ENCODE measurements at regions not wholly inside any gene's neighbourhood (a gene's known extent, or its start where the extent isn't known, plus 50 kb on each side); places are given as distances from the start of the nearest gene placed in this dataset.

- Histone ChIP-seq H3K4me1 (peaks cover 15% of the 10 kb centered on the region), H3K27ac (no peak overlapping the region), H3K9me3 (no peaks in the 10 kb centered on the region), H3K4me3 (no peak overlapping the region), H3K27me3 (no peaks in the 10 kb centered on the region), H3K36me3 (no peaks in the 10 kb centered on the region)
- intact Hi-C loops (cut with DNase I) = no loop called here
- DNase-seq (ENCODE audit: extremely low spot score in 2 of 2) = no peak
- no peak for TF ChIP-seq POLR2A (IDR thresholded peaks at IDR 0.05)
- TF ChIP-seq, protein P1, sequence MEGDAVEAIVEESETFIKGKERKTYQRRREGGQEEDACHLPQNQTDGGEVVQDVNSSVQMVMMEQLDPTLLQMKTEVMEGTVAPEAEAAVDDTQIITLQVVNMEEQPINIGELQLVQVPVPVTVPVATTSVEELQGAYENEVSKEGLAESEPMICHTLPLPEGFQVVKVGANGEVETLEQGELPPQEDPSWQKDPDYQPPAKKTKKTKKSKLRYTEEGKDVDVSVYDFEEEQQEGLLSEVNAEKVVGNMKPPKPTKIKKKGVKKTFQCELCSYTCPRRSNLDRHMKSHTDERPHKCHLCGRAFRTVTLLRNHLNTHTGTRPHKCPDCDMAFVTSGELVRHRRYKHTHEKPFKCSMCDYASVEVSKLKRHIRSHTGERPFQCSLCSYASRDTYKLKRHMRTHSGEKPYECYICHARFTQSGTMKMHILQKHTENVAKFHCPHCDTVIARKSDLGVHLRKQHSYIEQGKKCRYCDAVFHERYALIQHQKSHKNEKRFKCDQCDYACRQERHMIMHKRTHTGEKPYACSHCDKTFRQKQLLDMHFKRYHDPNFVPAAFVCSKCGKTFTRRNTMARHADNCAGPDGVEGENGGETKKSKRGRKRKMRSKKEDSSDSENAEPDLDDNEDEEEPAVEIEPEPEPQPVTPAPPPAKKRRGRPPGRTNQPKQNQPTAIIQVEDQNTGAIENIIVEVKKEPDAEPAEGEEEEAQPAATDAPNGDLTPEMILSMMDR (IDR thresholded peaks at IDR 0.05) = no peak
- no peak for TF ChIP-seq POLR2AphosphoS5 (IDR thresholded peaks at IDR 0.05; ENCODE audit: insufficient read depth in 1 of 2, low read depth in 1 of 2)
These were observed 209.9 kb downstream of the ZNF365 start for GRCh38 chr10:62583876-62584615.

DNA sequence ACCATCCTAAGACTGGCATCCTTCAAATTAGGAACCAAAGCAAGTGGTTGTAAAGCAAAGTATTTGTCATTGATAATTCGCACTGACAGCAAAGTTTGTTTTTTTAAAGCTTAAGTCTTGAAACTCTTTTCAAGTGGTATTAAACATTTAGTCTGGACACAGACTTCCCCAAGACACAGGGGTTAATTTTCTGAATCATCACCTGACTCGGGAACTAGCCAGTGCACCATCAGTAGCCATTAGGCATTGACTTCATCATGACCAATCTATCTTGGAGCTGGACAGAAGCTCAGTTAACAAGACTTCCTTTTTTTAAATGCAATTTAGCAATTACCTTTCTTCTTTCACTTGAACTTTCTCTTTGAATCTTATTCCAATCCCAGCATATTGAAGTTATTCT lies 210.6 kb downstream of the ZNF365 start:
- Histone ChIP-seq H3K9me3 (no peaks in the 10 kb centered on the region), H3K36me3 (no peaks in the 10 kb centered on the region), H3K27ac (no peak overlapping the region), H3K27me3 (no peaks in the 10 kb centered on the region), H3K4me3 (no peak overlapping the region), H3K4me1 (peaks cover 15% of the 10 kb centered on the region)
- TF ChIP-seq POLR2A (IDR thresholded peaks at IDR 0.05) (no peak), POLR2AphosphoS5 (IDR thresholded peaks at IDR 0.05; ENCODE audit: insufficient read depth in 1 of 2, low read depth in 1 of 2) (no peak)
- TF ChIP-seq, protein P1 (IDR thresholded peaks at IDR 0.05) = no peak
- intact Hi-C loops (cut with DNase I) = no loop called here
- DNase-seq (ENCODE audit: extremely low spot score in 2 of 2) = no peak

DNA sequence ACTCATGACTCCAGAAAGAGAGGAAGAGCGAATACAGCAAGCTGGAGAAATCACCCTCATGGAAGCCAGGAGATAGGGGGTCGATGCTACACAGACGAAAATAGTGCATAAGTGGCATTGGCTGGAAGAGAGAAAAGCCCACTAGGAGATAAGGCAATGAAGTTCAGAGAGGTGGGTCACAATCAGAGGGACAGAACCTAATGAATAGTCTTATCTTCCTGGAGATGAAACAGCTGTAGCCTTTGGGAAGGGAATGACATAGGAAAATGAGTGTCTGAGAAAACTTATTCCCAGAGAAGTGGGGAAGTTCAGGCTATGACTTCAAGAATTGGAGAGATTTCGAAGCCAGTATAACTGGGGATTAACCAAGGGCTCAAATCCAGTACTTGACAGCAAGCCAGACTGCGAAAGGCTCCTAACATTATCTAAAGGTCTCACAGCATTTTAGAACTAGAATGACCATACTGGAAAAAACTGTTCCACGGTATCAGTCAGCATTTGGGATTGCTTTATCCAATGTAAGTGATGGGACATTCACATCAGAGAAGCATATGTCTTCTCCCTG lies 211.1 kb downstream of the ZNF365 start:
- H3K27ac ChIP-seq = no peak overlapping the region
- no peaks in the 10 kb centered on the region for H3K9me3 ChIP-seq
- no peak overlapping the region for H3K4me3 ChIP-seq
- H3K4me1 ChIP-seq = peaks cover 15% of the 10 kb centered on the region
- TF ChIP-seq, protein P1 (IDR thresholded peaks at IDR 0.05) = no peak
- no peak for TF ChIP-seq POLR2AphosphoS5 (IDR thresholded peaks at IDR 0.05; ENCODE audit: insufficient read depth in 1 of 2, low read depth in 1 of 2)
- TF ChIP-seq POLR2A (IDR thresholded peaks at IDR 0.05) = no peak
- intact Hi-C loops (cut with DNase I) = no loop called here
- no peaks in the 10 kb centered on the region for H3K27me3 ChIP-seq
- H3K36me3 ChIP-seq = no peaks in the 10 kb centered on the region
- no peak for DNase-seq (ENCODE audit: extremely low spot score in 2 of 2)

DNA sequence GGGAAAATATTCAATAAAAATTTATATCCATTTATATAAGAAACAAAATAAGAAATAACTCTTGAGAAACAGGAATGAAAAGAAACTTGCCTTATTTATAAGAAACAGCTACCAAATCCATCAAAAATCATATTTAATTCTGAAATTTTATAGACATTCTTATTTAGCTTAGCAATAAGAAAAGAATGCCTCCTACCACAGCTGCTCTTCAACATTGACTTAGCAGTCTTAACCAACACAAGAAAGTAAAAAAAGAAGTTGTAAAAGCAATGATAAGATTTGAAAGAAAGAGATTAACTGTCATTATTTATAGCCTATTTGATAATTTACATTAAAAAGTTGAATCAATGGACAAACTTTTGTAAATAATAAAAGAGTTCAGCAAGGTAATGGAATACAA lies 212.8 kb downstream of the ZNF365 start:
- no peaks in the 10 kb centered on the region for H3K27me3 ChIP-seq
- no peak for DNase-seq (ENCODE audit: extremely low spot score in 2 of 2)
- H3K36me3 ChIP-seq = no peaks in the 10 kb centered on the region
- intact Hi-C loops (cut with DNase I) = no loop called here
- peaks cover 15% of the 10 kb centered on the region for H3K4me1 ChIP-seq
- no peak overlapping the region for H3K27ac ChIP-seq
- no peaks in the 10 kb centered on the region for H3K9me3 ChIP-seq
- no peak for TF ChIP-seq POLR2A (IDR thresholded peaks at IDR 0.05)
- TF ChIP-seq POLR2AphosphoS5 (IDR thresholded peaks at IDR 0.05; ENCODE audit: insufficient read depth in 1 of 2, low read depth in 1 of 2) = no peak
- TF ChIP-seq, protein P1 (IDR thresholded peaks at IDR 0.05) = no peak
- no peak overlapping the region for H3K4me3 ChIP-seq

DNA sequence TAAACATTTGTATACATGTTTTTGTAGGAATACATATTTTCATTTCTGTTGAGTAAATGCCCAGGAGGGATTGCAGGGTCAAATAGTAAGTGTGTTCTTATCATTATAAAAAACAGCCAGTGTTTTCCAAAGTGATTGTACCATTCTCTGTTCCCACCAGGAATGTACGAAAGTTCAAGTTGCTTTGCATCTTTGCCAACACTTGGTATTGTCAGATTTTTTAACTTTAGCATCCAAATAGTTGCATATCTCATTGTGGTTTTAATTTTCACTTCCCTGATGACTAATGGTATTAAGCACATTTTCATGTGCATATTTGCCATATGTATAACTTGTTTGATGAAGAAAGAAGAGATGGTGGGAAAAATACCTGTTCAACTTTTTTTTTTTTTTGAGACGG lies 213.9 kb downstream of the ZNF365 start:
- Histone ChIP-seq H3K4me1 (peaks cover 4% of the 10 kb centered on the region), H3K9me3 (no peaks in the 10 kb centered on the region), H3K27me3 (no peaks in the 10 kb centered on the region), H3K36me3 (no peaks in the 10 kb centered on the region), H3K4me3 (no peak overlapping the region), H3K27ac (no peak overlapping the region)
- no peak for DNase-seq (ENCODE audit: extremely low spot score in 2 of 2)
- intact Hi-C loops (cut with DNase I) = no loop called here
- TF ChIP-seq POLR2A (IDR thresholded peaks at IDR 0.05) (no peak), POLR2AphosphoS5 (IDR thresholded peaks at IDR 0.05; ENCODE audit: insufficient read depth in 1 of 2, low read depth in 1 of 2) (no peak)
- TF ChIP-seq, protein P1 (IDR thresholded peaks at IDR 0.05) = no peak
